OCI-LY3 (cell line): ENCODE measurements at regions not wholly inside any gene's neighbourhood (a gene's known extent, or its start where the extent isn't known, plus 50 kb on each side); places are given as distances from the start of the nearest gene placed in this dataset.

Source experiments
- EZH2phosphoT487 ChIP-seq: fragments of 200-600 bp; shearing (Covaris generic); IDR thresholded peaks from 2 replicates; pipeline ENCODE4 v1.6.1; 2018; ENCODE audit warnings: antibody characterized with exemption, mixed run types, low read depth
- TF ChIP-seq, protein P1 (sequence below): fragments of 200-600, 300-600 bp; sonication (generic); IDR thresholded peaks from 2 replicates; pipeline ENCODE4 v1.5.1; 2014; ENCODE audit warnings: antibody characterized with exemption, low read length, low read depth

DNA sequence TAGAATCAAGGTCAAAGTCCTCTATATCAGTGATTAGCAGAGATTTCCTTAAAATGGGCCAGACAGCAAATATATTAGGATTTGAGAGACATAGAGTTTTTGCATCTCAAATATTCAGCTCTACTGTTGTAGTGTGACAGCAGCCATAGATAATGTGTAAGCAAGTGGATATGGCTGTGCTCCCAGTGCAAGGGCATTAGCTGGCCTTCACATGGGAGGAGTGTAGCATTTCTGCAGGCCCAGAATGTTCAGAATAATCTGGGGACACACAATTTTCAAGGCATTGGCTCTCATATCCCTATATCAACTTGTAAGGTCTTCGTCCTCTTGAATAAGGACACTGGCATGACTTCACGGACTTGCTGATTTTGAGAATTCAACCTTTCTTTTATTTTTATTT, 402.3 kb upstream of the ADAMTS5 start:
- TF ChIP-seq, protein P1, sequence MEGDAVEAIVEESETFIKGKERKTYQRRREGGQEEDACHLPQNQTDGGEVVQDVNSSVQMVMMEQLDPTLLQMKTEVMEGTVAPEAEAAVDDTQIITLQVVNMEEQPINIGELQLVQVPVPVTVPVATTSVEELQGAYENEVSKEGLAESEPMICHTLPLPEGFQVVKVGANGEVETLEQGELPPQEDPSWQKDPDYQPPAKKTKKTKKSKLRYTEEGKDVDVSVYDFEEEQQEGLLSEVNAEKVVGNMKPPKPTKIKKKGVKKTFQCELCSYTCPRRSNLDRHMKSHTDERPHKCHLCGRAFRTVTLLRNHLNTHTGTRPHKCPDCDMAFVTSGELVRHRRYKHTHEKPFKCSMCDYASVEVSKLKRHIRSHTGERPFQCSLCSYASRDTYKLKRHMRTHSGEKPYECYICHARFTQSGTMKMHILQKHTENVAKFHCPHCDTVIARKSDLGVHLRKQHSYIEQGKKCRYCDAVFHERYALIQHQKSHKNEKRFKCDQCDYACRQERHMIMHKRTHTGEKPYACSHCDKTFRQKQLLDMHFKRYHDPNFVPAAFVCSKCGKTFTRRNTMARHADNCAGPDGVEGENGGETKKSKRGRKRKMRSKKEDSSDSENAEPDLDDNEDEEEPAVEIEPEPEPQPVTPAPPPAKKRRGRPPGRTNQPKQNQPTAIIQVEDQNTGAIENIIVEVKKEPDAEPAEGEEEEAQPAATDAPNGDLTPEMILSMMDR: no peak
- TF ChIP-seq EZH2phosphoT487: no peak
